PC-3 (cell line): ENCODE measurements at regions not wholly inside any gene's neighbourhood (a gene's known extent, or its start where the extent isn't known, plus 50 kb on each side); places are given as distances from the start of the nearest gene placed in this dataset.

ENCODE experiments used
- CTCF ChIP-seq: fragments of 300-600 bp; sonication (generic); conservative IDR thresholded peaks from 2 replicates; pipeline ENCODE4 v1.5.1; 2017; ENCODE audit warnings: antibody characterized with exemption, low read depth, mild to moderate bottlenecking, low read length
- EZH2phosphoT487 ChIP-seq: fragments of 300-600 bp; sonication (generic); IDR thresholded peaks from 2 replicates; pipeline ENCODE4 v1.6.1; 2018; ENCODE audit warnings: mild to moderate bottlenecking, antibody characterized with exemption, low read length, borderline replicate concordance

- no peak for TF ChIP-seq CTCF
- no peak for TF ChIP-seq EZH2phosphoT487
Observed at GRCh38 chr10:16227674-16228073, 209.1 kb upstream of the PTER start.
